Activated naive CD4-positive, alpha-beta T cell treated with anti-CD3 and anti-CD28 coated beads, Interleukin-2, amount 50 U/mL, for 24 hours (primary cell): ENCODE measurements at regions not wholly inside any gene's neighbourhood (a gene's known extent, or its start where the extent isn't known, plus 50 kb on each side); places are given as distances from the start of the nearest gene placed in this dataset.

Experiments
- H3K27ac Mint-ChIP-seq: one replicate; pipeline ENCODE4 v1.8.0; 2021; ENCODE audit warnings: mild to moderate bottlenecking, mixed read lengths
- H3K27me3 Mint-ChIP-seq: one replicate; pipeline ENCODE4 v1.8.0; 2021; ENCODE audit warnings: mixed read lengths
- H3K36me3 Mint-ChIP-seq: one replicate; pipeline ENCODE4 v1.8.0; 2021; ENCODE audit warnings: mixed read lengths
- H3K4me1 Mint-ChIP-seq: one replicate; pipeline ENCODE4 v1.8.0; 2021; ENCODE audit warnings: mixed read lengths
- H3K4me3 Mint-ChIP-seq: one replicate; pipeline ENCODE4 v1.8.0; 2021; ENCODE audit warnings: mild to moderate bottlenecking, mixed read lengths
- H3K9me3 Mint-ChIP-seq: one replicate; pipeline ENCODE4 v1.8.0; 2021; ENCODE audit warnings: mixed read lengths

- H3K9me3 Mint-ChIP-seq, result peaks cover 6% of the 10 kb centered on the region
- no peak overlapping the region for H3K4me3 Mint-ChIP-seq
- no peak overlapping the region for H3K27ac Mint-ChIP-seq
- peaks cover 2% of the 10 kb centered on the region for H3K36me3 Mint-ChIP-seq
- peaks cover 3% of the 10 kb centered on the region for H3K27me3 Mint-ChIP-seq
- H3K4me1 Mint-ChIP-seq, result no peaks in the 10 kb centered on the region
Measured at GRCh38 chr3:127360647-127361046, 72.8 kb upstream of the PRR20G start.

DNA sequence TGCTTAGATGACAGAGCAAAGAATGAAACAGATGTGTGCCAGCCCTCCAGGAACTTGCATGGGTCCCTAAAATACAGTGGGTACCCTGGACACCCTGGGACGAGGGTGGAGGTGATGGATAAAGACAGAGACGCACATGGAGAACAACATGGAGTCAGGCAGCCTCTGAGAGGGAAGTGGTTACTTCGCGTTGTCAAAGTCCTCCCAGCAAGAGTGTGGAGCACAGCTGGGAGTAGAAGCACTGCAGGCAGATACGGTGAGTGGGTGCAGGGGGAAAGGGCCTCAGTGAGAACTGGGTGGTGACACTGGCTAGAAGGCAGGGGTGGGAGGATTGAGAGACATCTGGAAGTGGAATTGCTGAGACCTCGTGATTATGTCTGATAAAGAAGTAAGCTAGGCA lies 70.8 kb upstream of the PRR20G start:
- Mint-ChIP-seq H3K9me3 (peaks cover 6% of the 10 kb centered on the region), H3K4me1 (no peaks in the 10 kb centered on the region), H3K27ac (no peak overlapping the region), H3K36me3 (peaks cover 2% of the 10 kb centered on the region), H3K4me3 (no peak overlapping the region), H3K27me3 (peaks cover 1% of the 10 kb centered on the region)

DNA sequence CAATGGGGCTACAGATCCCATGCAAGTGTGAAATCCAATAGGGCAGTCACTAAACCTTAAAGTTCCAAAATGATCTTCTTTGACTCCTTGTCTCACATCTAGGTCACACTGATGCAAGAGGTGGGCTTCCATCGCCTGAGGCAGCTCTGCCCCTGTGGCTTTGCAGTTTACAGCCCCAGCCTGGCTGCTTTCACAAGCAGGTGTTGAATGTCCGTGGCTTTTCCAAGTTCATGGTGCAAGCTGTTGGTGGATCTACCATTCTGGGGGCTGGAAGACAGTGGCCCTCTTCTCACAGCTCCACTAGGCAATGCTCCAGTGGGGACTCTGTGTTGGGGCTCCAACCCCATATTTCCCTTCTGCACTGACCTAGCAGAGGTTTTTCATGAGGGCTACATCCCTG lies 68.5 kb upstream of the PRR20G start:
- Mint-ChIP-seq H3K4me3 (no peak overlapping the region), H3K4me1 (no peaks in the 10 kb centered on the region), H3K27ac (no peak overlapping the region), H3K9me3 (peaks cover 6% of the 10 kb centered on the region), H3K36me3 (peaks cover 2% of the 10 kb centered on the region), H3K27me3 (peaks cover 1% of the 10 kb centered on the region)

DNA sequence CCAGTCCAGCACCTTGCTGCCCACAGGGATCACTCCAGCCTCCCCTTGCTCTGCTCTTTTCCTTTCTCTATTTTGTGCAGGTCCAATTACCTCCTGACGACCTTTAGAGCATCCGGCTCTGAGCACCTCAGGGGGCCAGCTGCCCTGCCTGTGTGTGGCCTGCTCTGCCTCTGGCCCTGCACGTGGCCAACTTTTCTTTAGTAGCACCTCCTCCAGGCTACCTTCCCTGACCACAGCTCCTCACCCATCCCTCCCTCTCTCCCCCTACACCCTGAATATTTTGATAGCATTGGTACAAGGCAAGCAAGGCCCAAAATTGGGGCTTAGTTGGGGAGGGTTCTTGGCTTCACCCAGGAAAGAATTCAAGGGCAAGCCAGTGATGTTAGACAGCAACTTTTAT lies 66.9 kb upstream of the PRR20G start:
- Mint-ChIP-seq H3K4me1 (no peaks in the 10 kb centered on the region), H3K27me3 (peaks cover 1% of the 10 kb centered on the region), H3K9me3 (peaks cover 6% of the 10 kb centered on the region), H3K36me3 (peaks cover 2% of the 10 kb centered on the region), H3K27ac (no peak overlapping the region), H3K4me3 (no peak overlapping the region)

- Mint-ChIP-seq H3K4me3 (no peak overlapping the region), H3K36me3 (peaks cover 2% of the 10 kb centered on the region), H3K27me3 (peaks cover 8% of the 10 kb centered on the region), H3K9me3 (peaks cover 6% of the 10 kb centered on the region), H3K27ac (no peak overlapping the region), H3K4me1 (no peaks in the 10 kb centered on the region)
Measured at GRCh38 chr3:127352612-127353011, 64.8 kb upstream of the PRR20G start.

- H3K9me3 Mint-ChIP-seq, result no peaks in the 10 kb centered on the region
- no peaks in the 10 kb centered on the region for H3K4me1 Mint-ChIP-seq
- no peak overlapping the region for H3K27ac Mint-ChIP-seq
- peaks cover 8% of the 10 kb centered on the region for H3K27me3 Mint-ChIP-seq
- no peaks in the 10 kb centered on the region for H3K36me3 Mint-ChIP-seq
- H3K4me3 Mint-ChIP-seq, result no peak overlapping the region
Measured at GRCh38 chr3:127351775-127352350, 64.0 kb upstream of the PRR20G start.

DNA sequence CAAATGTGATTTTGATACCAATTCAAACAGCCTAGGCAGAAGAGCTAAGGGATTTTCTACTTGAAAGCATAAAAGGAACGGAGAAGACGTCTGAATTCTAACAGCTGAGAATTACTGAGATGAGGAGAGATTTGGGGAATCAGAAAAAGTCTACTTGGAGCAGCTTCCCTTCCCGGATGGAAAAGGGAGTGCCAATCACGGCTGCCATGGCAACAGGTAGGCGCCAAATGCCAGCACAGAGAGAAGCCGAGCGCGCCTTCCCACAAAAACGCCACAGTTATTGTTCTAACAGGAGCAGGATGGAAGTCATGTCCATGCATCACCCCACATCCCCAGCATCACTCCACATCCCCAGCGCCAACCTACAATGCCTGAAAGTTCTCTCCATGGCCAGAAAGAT lies 63.5 kb upstream of the PRR20G start:
- H3K4me3 Mint-ChIP-seq, result no peak overlapping the region
- H3K36me3 Mint-ChIP-seq, result no peaks in the 10 kb centered on the region
- no peak overlapping the region for H3K27ac Mint-ChIP-seq
- no peaks in the 10 kb centered on the region for H3K4me1 Mint-ChIP-seq
- H3K27me3 Mint-ChIP-seq, result peaks cover 10% of the 10 kb centered on the region
- H3K9me3 Mint-ChIP-seq, result no peaks in the 10 kb centered on the region

- Mint-ChIP-seq H3K4me3 (no peak overlapping the region), H3K27me3 (peaks cover 10% of the 10 kb centered on the region), H3K4me1 (no peaks in the 10 kb centered on the region), H3K27ac (no peak overlapping the region), H3K36me3 (no peaks in the 10 kb centered on the region), H3K9me3 (no peaks in the 10 kb centered on the region)
Measured at GRCh38 chr3:127350172-127351050, 62.6 kb upstream of the PRR20G start.

DNA sequence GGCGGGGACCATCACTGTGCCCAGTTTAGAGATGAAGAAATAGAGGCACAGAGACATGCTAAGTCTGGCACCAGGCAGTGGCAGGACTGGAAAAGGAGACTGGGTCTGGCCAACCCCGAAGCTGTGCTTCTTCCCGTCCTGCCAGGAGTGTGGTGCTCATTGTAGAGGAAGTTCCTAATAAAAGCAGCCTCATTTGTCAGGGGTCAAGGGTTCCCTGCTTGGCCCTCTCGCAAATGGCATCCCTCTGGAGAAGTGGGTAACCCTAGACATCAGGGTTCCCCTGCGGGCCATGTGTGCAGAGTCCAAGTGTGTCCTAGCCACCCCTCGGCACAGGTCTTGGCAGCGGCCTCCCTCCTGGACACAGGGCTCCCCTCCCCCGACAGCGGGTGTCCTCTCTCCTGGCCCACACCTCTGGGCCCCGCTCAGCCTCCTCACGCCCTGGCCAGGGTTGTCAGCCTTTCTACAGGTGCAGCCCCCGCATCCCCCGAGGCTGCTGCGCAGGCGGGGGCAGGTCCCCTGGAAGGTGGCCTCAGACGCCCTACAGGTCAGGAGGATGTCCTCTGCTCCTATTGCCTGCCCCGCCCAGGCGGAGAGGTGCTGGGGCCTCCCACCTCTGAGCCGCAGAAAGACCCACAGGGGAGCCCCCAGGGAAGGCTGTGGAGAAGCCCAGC lies 61.8 kb upstream of the PRR20G start:
- H3K27me3 Mint-ChIP-seq, result peaks cover 10% of the 10 kb centered on the region
- H3K9me3 Mint-ChIP-seq, result no peaks in the 10 kb centered on the region
- H3K4me3 Mint-ChIP-seq, result no peak overlapping the region
- H3K36me3 Mint-ChIP-seq, result no peaks in the 10 kb centered on the region
- H3K27ac Mint-ChIP-seq, result no peak overlapping the region
- no peaks in the 10 kb centered on the region for H3K4me1 Mint-ChIP-seq

DNA sequence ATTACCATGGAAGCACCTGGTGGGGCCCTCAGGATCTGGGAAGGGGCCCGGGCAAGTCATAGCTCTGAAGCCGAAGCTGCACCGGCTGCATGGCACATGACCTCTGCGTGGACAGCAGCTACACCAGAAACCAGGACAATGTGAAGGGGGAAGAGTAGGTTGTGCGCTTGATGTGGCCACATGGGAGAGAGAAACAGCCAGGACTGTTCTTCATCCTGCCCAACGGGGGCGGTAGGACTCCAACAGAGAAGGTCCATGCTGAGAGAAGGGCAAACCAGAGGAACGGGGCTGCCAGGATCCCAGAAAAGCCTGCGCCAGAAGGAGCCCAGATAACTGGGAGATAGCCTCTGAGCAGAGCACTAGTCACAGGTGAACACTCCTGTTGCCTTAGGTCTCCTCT lies 54.9 kb upstream of the PRR20G start:
- Mint-ChIP-seq H3K27me3 (peaks cover 11% of the 10 kb centered on the region), H3K4me3 (no peak overlapping the region), H3K9me3 (no peaks in the 10 kb centered on the region), H3K36me3 (no peaks in the 10 kb centered on the region), H3K4me1 (no peaks in the 10 kb centered on the region), H3K27ac (no peak overlapping the region)

- Mint-ChIP-seq H3K4me3 (no peak overlapping the region), H3K9me3 (no peaks in the 10 kb centered on the region), H3K4me1 (no peaks in the 10 kb centered on the region), H3K27ac (no peak overlapping the region), H3K27me3 (peaks cover 14% of the 10 kb centered on the region), H3K36me3 (no peaks in the 10 kb centered on the region)
Measured at GRCh38 chr3:127339928-127340861, 52.3 kb upstream of the PRR20G start.

- no peak overlapping the region for H3K27ac Mint-ChIP-seq
- H3K4me3 Mint-ChIP-seq, result no peak overlapping the region
- H3K36me3 Mint-ChIP-seq, result no peaks in the 10 kb centered on the region
- peaks cover 14% of the 10 kb centered on the region for H3K27me3 Mint-ChIP-seq
- H3K9me3 Mint-ChIP-seq, result no peaks in the 10 kb centered on the region
- H3K4me1 Mint-ChIP-seq, result no peaks in the 10 kb centered on the region
Measured at GRCh38 chr3:127339016-127339415, 51.2 kb upstream of the PRR20G start.

- H3K36me3 Mint-ChIP-seq, result no peaks in the 10 kb centered on the region
- no peaks in the 10 kb centered on the region for H3K4me1 Mint-ChIP-seq
- H3K27ac Mint-ChIP-seq, result no peak overlapping the region
- peaks cover 14% of the 10 kb centered on the region for H3K27me3 Mint-ChIP-seq
- no peaks in the 10 kb centered on the region for H3K9me3 Mint-ChIP-seq
- no peak overlapping the region for H3K4me3 Mint-ChIP-seq
Measured at GRCh38 chr3:127337911-127338531, 50.2 kb upstream of the PRR20G start.
